Stomach (tissue), 8 donors: ENCODE measurements at regions not wholly inside any gene's neighbourhood (a gene's known extent, or its start where the extent isn't known, plus 50 kb on each side); places are given as distances from the start of the nearest gene placed in this dataset.

Experiments used
- DNase-seq, 2 donors: peaks; one replicate each; pipeline versions ENCODE4 v3.0.0 to v3.0.0-alpha.2; 2013 to 2019
- H3K27ac ChIP-seq, 5 donors: fragments of 200-600 bp in 4 of 5; sonication (generic) in 4 of 5; one replicate each; pipeline ENCODE4 v1.5.1; 2013 to 2019; ENCODE audit warnings: mild to moderate bottlenecking in 1 of 5, moderate library complexity in 1 of 5
- H3K27me3 ChIP-seq, 3 donors: fragments of 200-600 bp; sonication (generic); one replicate each; pipeline ENCODE4 v1.5.1; 2017 to 2019; ENCODE audit warnings: mixed run types in 1 of 3
- H3K36me3 ChIP-seq, 4 donors: fragments of 200-600 bp; sonication (generic); 1 replicate in 3 of 4; 2 replicates in 1 of 4; pipeline ENCODE4 v1.5.1; 2016 to 2019
- H3K4me1 ChIP-seq, 4 donors: fragments of 200-600 bp; sonication (generic); one replicate each; pipeline ENCODE4 v1.5.1; 2016 to 2019
- H3K4me3 ChIP-seq, 4 donors: fragments of 200-600 bp; sonication (generic) in 3 of 4; one replicate each; pipeline ENCODE4 v1.5.1; 2016 to 2019; ENCODE audit warnings: mild to moderate bottlenecking in 1 of 4
- H3K9me3 ChIP-seq, 4 donors: fragments of 200-600 bp; sonication (generic); one replicate each; pipeline ENCODE4 v1.5.1; 2016 to 2019
- CTCF ChIP-seq, 7 experiments: fragments of 450-650 bp in 4 of 7; fragments of 200-600 bp in 3 of 7; sonication (generic) in 3 of 7; IDR thresholded peaks; one replicate each; pipeline ENCODE4 v1.5.1; 2016 to 2019; ENCODE audit warnings: antibody characterized with exemption in 7 of 7, control low read depth in 2 of 7, mild to moderate bottlenecking in 1 of 7
- EP300 ChIP-seq: sonication (generic); formaldehyde crosslinking; IDR thresholded peaks from one replicate; pipeline ENCODE4 v1.6.1; 2017; ENCODE audit warnings: antibody characterized with exemption
- POLR2A ChIP-seq, 4 donors: fragments of 450-650 bp; IDR thresholded peaks; one replicate each; pipeline ENCODE4 v1.6.1; 2016; ENCODE audit warnings: antibody characterized with exemption in 4 of 4, control low read depth in 2 of 4, mild to moderate bottlenecking in 1 of 4, moderate library complexity in 1 of 4
- POLR2AphosphoS5 ChIP-seq, 3 donors: sonication (generic); formaldehyde crosslinking; IDR thresholded peaks; one replicate each; pipeline ENCODE4 v1.6.1; 2016; ENCODE audit warnings: antibody characterized with exemption in 3 of 3
- WGBS, 5 donors: extraction: QIAGEN DNeasy Blood & Tissue Kit in 3 of 5; methylation state at CpG; one replicate each; pipeline versions ENCODE4 v1.1.5 to v1.1.7; 2013 to 2018; 5-methylcytosine and 5-hydroxymethylcytosine counted together
- intact Hi-C: fragments of 100-400 bp; cut with DNase I; formaldehyde crosslinking; loops from one replicate; pipeline ENCODE4 v1.15.1; 2023; ENCODE audit warnings: low total_unique reads
- donor health status: healthy with polysubstance abuse.
- donor health status: Bipolar disorder and iron deficiency.
- donor health status: healthy.

GRCh38 chr10:8301333-8301732 is 246.8 kb downstream of the GATA3 start:
- H3K36me3 ChIP-seq = no peaks in the 10 kb centered on the region
- no peak overlapping the region for H3K27ac ChIP-seq
- peaks cover 0 to 19% (median 7%) of the 10 kb centered on the region in 3 donors for H3K27me3 ChIP-seq
- no peak overlapping the region for H3K4me3 ChIP-seq
- intact Hi-C loops = no loop called here
- no peak for DNase-seq
- TF ChIP-seq EP300 (no peak), POLR2A (IDR thresholded peaks at IDR 0.05) (no peak), CTCF (IDR thresholded peaks at IDR 0.05) (no peak), POLR2AphosphoS5 (IDR thresholded peaks at IDR 0.05) (no peak)
- WGBS, 5 donors = 58 to 75% (median 74%) methylated on average over 2 of the region's 2 CpGs
- H3K9me3 ChIP-seq = no peaks in the 10 kb centered on the region
- no peaks in the 10 kb centered on the region for H3K4me1 ChIP-seq

GRCh38 chr10:8301831-8302230 is 247.3 kb downstream of the GATA3 start:
- H3K4me3 ChIP-seq = no peak overlapping the region
- WGBS, 5 donors = 77 to 91% (median 87%) methylated on average over 4 of the region's 4 CpGs
- TF ChIP-seq POLR2A (IDR thresholded peaks at IDR 0.05) = no peak
- no peak for TF ChIP-seq EP300
- no peak for TF ChIP-seq POLR2AphosphoS5 (IDR thresholded peaks at IDR 0.05)
- no peak for TF ChIP-seq CTCF (IDR thresholded peaks at IDR 0.05)

GRCh38 chr10:8302565-8302964 is 248.1 kb downstream of the GATA3 start:
- no peak for DNase-seq
- Histone ChIP-seq H3K27me3 (peaks cover 0 to 12% (median 7%) of the 10 kb centered on the region in 3 donors), H3K4me1 (no peaks in the 10 kb centered on the region), H3K36me3 (no peaks in the 10 kb centered on the region), H3K27ac (no peak overlapping the region), H3K4me3 (no peak overlapping the region), H3K9me3 (no peaks in the 10 kb centered on the region)
- intact Hi-C loops = no loop called here
- TF ChIP-seq EP300 = no peak
- TF ChIP-seq POLR2AphosphoS5 (IDR thresholded peaks at IDR 0.05) = no peak
- TF ChIP-seq POLR2A (IDR thresholded peaks at IDR 0.05) = no peak
- no peak for TF ChIP-seq CTCF (IDR thresholded peaks at IDR 0.05)
- WGBS, 5 donors = 65 to 85% (median 80%) methylated on average over 6 of the region's 6 CpGs

More at GRCh38 chr10:8301831-8302230, 247.3 kb downstream of the GATA3 start:
- H3K27me3 ChIP-seq = peaks cover 0 to 15% (median 7%) of the 10 kb centered on the region in 3 donors
- no peaks in the 10 kb centered on the region for H3K36me3 ChIP-seq
- no peaks in the 10 kb centered on the region for H3K4me1 ChIP-seq
- H3K27ac ChIP-seq = no peak overlapping the region
- intact Hi-C loops = no loop called here
- H3K9me3 ChIP-seq = no peaks in the 10 kb centered on the region
- DNase-seq = no peak

- Histone ChIP-seq H3K4me3 (no peak overlapping the region), H3K4me1 (no peaks in the 10 kb centered on the region), H3K27me3 (no peaks in the 10 kb centered on the region), H3K27ac (no peak overlapping the region), H3K9me3 (no peaks in the 10 kb centered on the region), H3K36me3 (no peaks in the 10 kb centered on the region)
- no peak for DNase-seq
- 87 to 95% (median 91%) methylated on average over 10 of the region's 10 CpGs for WGBS, 5 donors
- intact Hi-C loops = no loop called here
- TF ChIP-seq CTCF (IDR thresholded peaks at IDR 0.05) (no peak), EP300 (no peak), POLR2AphosphoS5 (IDR thresholded peaks at IDR 0.05) (no peak), POLR2A (IDR thresholded peaks at IDR 0.05) (no peak)
Measured at GRCh38 chr10:8304861-8305260, 250.4 kb downstream of the GATA3 start.
